ENCODE measurements at regions not wholly inside any gene's neighbourhood (a gene's known extent, or its start where the extent isn't known, plus 50 kb on each side); places are given as distances from the start of the nearest gene placed in this dataset.
"Not testable (repeated sequence)": the region's sequence is repeated elsewhere in the genome, so short reads cannot be mapped to it uniquely, and the experiment has no call there.

DNA sequence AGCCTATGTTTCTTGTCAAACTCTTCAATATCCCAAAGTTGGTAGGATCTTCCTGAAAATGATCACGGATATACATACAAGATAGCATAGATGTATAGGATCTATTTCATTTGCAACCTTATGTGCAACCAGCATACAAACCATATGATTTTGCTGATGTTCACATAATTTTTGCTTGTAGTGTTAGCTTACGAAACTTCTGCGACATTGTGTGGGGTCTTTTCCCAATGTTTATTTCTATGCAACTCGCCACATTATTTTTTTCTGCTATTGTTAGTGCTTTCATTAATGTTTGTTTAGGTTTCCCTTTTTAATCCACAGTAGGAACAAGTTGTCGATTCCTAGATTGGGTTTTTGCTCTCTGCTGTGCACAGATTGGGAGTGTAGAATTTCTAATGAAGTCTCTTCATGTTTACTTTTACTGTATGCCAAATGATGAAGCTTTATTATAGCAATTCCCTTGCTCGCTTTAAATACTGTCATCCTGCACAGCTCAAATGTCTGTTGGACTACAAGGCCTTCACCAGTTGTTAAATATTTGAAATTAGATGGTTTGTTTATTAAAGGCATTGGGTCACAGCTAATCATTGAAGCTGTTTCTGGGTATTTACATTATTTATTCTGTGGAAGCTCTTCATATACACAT, 257.6 kb upstream of the PCDH7 start:
- peak; percentile 13 for DNase-seq

- no peak for DNase-seq
These were observed 248.3 kb upstream of the PCDH7 start for GRCh38 chr4:30471861-30472260.

- DNase-seq = no peak
These were observed 246.9 kb upstream of the PCDH7 start for GRCh38 chr4:30473225-30473624.

GRCh38 chr4:30495251-30495650, 224.9 kb upstream of the PCDH7 start:
- no peak for DNase-seq

DNA sequence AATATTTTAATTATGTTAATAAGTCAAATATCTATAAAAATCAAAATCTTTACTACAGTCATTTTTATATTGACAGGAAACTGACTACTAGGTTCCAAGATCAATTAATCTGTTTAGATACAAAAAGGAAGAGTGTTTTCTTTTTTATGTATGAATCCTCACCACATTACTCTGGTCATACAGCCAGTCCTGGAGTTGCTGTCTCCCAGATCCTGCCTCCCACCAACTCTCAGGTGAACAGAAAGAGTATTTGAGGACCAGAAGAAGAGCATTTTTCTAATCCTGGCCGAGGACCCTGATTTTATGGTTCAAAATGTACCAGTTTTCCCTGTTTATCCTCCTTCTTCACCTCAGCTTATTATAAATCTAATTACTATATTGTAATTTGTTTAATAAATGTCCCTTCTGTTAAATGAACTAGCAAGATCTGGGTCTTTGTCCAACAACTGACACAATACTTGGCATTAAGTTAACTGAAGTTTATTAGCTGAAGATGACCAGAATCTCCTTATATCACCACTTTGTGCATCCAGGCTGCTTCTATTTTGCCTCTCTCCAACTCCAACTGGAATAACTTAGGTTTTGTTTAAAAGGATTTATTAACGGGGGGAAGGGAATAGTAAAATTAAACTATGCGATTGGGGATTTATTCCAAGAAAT, 224.4 kb upstream of the PCDH7 start:
- DNase-seq = no peak

- no peak for DNase-seq
These were observed 208.4 kb upstream of the PCDH7 start for GRCh38 chr4:30511751-30512150.

DNA sequence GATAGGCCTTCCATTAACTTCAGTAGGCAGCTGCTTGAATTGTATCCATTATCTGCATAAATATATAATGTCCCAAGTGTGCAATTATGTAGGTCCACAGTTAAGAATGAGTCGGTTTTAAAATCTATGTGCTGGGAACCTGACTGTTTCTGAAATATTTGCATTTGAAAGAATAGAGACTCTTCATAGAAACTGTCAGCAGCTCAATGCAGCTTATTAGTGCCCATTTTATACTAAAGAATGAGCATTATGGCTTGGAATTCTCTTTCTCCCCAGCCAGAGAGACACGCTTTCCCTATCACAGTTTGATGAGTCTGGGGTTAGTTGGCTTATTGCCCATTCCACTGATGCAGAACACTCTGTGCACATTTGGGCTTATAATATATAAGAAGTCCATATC, 202.0 kb upstream of the PCDH7 start:
- no peak for DNase-seq

DNA sequence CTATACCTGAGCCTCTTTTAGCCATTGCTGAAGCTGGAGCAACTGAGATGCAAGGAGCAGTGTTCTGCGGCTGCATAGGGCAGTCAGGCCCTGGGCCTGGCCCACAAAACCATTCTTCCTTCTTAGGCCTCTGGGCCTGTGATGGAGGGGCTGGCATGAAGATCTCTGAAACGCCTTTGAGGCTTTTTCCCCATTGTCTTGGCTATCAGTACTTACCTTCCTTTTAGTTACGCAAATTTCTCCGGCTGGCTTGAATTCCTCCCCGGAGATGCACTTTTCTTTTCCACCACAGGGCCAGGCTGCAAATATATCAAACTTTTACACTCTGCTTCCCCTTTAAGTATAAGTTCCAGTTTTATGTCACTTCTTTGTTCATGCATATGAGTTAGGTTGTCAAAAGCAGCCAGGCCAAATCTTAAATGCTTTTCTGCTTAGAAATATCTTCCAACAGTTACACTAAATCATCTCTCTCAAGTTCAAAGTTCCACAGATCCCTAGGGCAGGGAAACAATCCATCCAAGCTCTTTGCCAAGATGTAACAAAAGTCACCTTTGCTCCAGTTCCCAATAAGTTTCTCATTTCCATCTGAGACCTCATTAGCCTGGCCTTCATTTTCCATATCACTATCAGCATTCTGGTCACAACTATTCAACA, 194.4 kb upstream of the PCDH7 start:
- DNase-seq = no peak

DNA sequence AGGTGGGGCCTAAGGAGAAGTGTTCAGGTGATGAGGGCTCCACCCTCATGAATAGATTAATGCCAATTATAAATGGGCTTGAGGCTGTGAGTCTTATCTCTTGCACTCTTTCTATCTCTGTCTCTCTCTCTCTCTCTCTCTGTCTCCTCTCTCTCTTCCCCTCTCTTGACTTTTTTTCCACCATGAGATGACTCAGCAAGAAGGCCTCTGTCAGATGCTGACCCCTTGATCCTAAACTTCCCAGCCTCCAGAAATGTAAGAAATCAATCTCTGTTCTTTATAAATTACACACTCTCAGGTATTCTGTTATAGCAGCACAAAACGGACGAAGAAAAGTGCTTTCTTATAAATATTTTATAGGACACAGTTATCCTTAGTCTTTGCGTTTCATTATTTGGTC, 184.9 kb upstream of the PCDH7 start:
- DNase-seq = no peak

GRCh38 chr4:30536231-30536630, 183.9 kb upstream of the PCDH7 start:
- DNase-seq = no peak

GRCh38 chr4:30537456-30537855, 182.7 kb upstream of the PCDH7 start:
- no peak for DNase-seq

- no peak for DNase-seq
These were observed 181.4 kb upstream of the PCDH7 start for GRCh38 chr4:30538794-30539193.

GRCh38 chr4:30543057-30543456, 177.1 kb upstream of the PCDH7 start:
- no peak for DNase-seq

DNA sequence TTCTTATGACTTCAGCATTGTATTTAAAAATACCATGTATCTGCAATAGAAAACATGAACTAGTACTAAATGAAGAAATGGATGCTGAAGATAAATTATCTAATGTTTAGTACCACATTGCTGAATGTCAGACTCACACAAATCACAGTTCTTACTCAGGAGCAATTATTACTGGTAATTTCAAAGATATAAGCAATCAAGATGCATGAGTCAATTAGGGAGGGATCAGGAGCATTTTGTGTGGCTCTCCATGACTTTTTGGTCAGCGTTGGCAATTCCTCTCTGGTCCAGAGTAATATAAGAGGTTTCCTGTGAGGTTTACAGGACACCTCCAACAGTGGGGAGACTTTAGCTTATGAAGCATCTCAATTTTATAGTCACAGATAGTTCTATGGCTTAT, 167.0 kb upstream of the PCDH7 start:
- no peak for DNase-seq

DNA sequence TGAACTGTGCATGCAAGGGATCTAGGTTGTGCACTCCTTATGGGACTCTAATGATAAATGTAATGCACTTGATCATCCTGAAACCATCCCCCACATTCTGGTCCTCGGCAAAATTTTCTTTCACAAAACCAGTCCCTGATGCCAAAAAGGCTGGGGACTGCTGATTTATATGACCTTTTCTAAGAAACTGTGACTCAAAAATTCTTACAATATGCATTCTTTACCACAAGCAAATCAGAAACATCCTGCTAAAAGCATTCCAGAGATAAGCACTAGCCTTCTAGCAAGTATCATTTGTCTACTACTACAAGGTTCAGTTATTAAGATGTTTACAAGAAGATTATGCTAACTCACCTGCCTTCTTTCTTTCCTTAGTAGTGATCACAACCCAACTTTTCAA, 166.5 kb upstream of the PCDH7 start:
- DNase-seq = no peak

GRCh38 chr4:30555775-30556174, 164.4 kb upstream of the PCDH7 start:
- no peak for DNase-seq

GRCh38 chr4:30559481-30559880, 160.7 kb upstream of the PCDH7 start:
- no peak for DNase-seq

- DNase-seq = no peak
These were observed 133.3 kb upstream of the PCDH7 start for GRCh38 chr4:30586850-30587249.

DNA sequence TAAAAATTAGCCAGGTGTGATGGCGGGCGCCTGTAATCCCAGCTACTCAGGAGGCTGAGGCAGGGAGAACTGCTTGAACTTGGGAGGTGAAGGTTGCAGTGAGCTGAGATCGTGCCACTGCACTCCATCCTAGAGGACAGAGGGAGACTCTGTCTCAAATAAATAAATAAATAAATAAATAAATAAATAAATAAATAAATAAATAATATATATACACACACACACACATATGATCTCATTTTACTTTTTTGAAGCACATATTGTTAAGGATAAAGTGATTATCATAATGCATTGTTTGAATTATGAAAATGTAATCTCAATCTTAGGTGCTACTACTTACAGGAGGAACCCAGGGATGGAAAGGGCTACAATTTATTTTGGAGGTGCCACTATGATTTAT, 130.5 kb upstream of the PCDH7 start:
- DNase-seq = not testable (repeated sequence)

DNA sequence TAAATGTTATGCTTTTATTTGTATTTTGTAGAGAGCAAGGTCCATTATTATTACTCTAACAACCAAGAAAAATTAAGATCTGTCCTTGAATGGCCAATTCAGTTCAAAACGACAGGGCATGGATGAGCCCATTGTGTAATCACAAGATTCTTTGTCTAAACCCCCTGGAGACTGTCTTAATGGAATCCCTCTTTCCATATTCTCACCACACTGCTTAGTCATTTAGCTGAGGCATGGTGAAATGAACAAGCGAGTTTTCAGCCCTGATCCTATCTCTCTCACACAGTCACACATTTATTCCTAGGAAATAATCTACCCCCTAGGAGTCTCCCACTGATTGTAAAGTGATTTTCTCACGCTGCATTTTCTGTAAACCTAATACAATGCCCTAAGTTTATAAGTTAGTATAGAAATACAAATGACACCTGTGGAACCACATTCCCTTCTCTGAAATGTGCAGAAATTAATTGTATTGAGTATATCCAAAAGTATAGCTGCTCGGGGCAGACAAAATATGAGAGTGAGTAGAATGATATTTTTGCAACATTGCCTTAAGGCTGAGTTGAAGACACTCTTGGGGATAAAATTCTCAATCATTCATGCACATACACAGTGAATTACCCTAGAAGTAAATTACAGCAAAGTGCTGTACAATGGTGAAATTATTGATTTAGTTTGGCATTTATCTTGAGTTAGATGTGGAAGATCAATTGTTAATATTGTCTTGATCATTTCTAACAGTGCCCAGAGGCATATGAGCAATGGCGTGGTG, 119.7 kb upstream of the PCDH7 start:
- DNase-seq = no peak

GRCh38 chr4:30601070-30601865, 118.9 kb upstream of the PCDH7 start:
- no peak for DNase-seq

DNA sequence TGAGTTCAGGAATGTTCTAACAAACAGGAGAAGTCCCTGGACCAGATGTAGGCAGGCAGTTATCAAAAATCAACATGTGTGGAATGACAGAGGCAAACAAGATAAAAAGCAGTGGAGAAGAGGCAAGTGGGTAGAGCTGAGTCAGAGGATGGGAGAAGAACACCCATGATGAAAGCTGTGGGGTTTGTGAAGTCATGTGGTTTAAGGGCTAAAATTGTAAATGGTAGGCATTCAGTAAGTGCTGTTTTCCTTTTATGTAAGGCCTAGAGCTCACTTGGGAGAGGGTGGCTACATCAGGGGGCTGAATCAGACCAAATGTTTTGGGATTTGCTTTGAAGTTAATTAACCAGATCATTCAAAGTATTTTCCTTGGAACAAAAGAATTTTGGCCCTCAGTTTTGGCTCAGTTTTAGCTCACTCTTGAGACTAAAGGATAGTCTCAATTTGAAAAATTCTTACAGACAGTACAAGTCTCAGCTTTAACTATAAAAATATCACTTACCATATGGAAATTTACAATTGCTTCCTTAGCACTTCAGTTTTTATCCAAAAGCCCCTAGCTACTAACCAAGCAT, 114.5 kb upstream of the PCDH7 start:
- DNase-seq = no peak

DNA sequence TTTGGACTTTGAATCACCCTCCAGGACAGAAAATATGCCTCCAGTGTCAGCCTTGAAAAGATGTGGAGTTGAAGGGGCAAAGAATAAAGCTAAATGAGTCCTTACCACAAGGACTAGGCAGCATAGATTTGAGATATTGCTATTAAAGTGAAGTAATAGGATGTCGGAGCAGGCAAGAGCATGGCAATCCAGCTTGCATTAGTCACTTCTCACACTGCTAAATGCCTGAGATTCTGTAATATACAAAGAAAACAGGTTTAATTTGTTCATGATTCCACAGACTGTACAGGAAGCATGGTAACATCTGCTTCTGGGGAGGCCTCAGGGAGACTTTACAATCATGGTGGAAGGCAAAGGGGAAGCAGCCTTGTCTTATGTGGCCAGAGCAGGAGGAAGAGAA, 109.8 kb upstream of the PCDH7 start:
- no peak for DNase-seq
